SK-N-SH (cell line): ENCODE measurements at regions not wholly inside any gene's neighbourhood (a gene's known extent, or its start where the extent isn't known, plus 50 kb on each side); places are given as distances from the start of the nearest gene placed in this dataset.

Experiments
- CTCF ChIA-PET: fragments of 300-600, 350-600 bp; formaldehyde crosslinking; extraction: SDS; loops from one replicate; lab custom pipeline; 2021; lab: Yijun Ruan, JAX
- POLR2A ChIA-PET: fragments of 350-600 bp; sonication (Branson Sonifier 250); formaldehyde crosslinking; extraction: SDS; loops from one replicate; lab custom pipeline; 2020; ENCODE audit warnings: antibody characterized with exemption, inconsistent platforms; lab: Yijun Ruan, JAX
- DNase-seq: peaks from one replicate; pipeline ENCODE4 v3.0.0; 2012
- H2AFZ ChIP-seq: fragments of 200-600 bp; sonication (generic); 2 replicates; pipeline ENCODE4 v1.8.1; 2016; ENCODE audit warnings: antibody characterized with exemption, mild to moderate bottlenecking, low read depth
- H3F3A ChIP-seq: fragments of 200-600 bp; sonication (generic); replicated peaks from 2 replicates; pipeline ENCODE3; 2016; ENCODE audit warnings: antibody characterized with exemption, mild to moderate bottlenecking; ENCODE audit not compliant: insufficient read depth
- H3K27ac ChIP-seq, 2 experiments: fragments of 200-500 bp in 1 of 2; fragments of 200-600 bp in 1 of 2; sonication (Bioruptor generic) in 1 of 2; sonication (generic), shearing (Covaris generic) in 1 of 2; 2 replicates each; pipeline versions ENCODE4 v1.5.1 to v1.6.1; 2014 to 2016; ENCODE audit warnings: low read depth in 2 of 2, inconsistent platforms in 1 of 2, low read length in 1 of 2, mild to moderate bottlenecking in 1 of 2, mixed read lengths in 1 of 2
- H3K27me3 ChIP-seq: fragments of 200-600 bp; sonication (generic), shearing (Covaris generic); 2 replicates; pipeline ENCODE4 v1.6.1; 2016; ENCODE audit warnings: mixed run types; ENCODE audit not compliant: insufficient read depth
- H3K36me3 ChIP-seq, 2 experiments: fragments of 200-500 bp in 1 of 2; fragments of 200-600 bp in 1 of 2; sonication (Bioruptor generic) in 1 of 2; sonication (generic) in 1 of 2; replicated peaks in 1 of 2; 2 replicates each; pipeline versions ENCODE3 to v1.5.1; 2014 to 2016; ENCODE audit warnings: low read length in 1 of 2, mild to moderate bottlenecking in 1 of 2; ENCODE audit not compliant: insufficient read depth in 2 of 2, control insufficient read depth in 1 of 2
- H3K4me1 ChIP-seq, 2 experiments: fragments of 200-500 bp in 1 of 2; fragments of 200-600 bp in 1 of 2; sonication (Bioruptor generic) in 1 of 2; sonication (generic), shearing (Covaris generic) in 1 of 2; 2 replicates each; pipeline versions ENCODE4 v1.5.1 to v1.6.1; 2014 to 2016; ENCODE audit warnings: low read depth in 1 of 2, low read length in 1 of 2, mixed run types in 1 of 2; ENCODE audit not compliant: insufficient read depth in 2 of 2, control insufficient read depth in 1 of 2
- H3K4me2 ChIP-seq: fragments of 200-600 bp; sonication (generic), shearing (Covaris generic); 2 replicates; pipeline ENCODE4 v1.6.1; 2017; ENCODE audit warnings: mixed run types
- H3K4me3 ChIP-seq, 2 experiments: fragments of 200-500 bp in 1 of 2; fragments of 200-600 bp in 1 of 2; sonication (Bioruptor generic) in 1 of 2; sonication (generic), shearing (Covaris generic) in 1 of 2; 2 replicates each; pipeline versions ENCODE4 v1.5.1 to v1.8.1; 2014 to 2016; ENCODE audit warnings: low read depth in 2 of 2, inconsistent platforms in 1 of 2, low read length in 1 of 2, mild to moderate bottlenecking in 1 of 2, mixed read lengths in 1 of 2, moderate library complexity in 1 of 2
- H3K79me2 ChIP-seq: fragments of 200-600 bp; sonication (generic); 2 replicates; pipeline ENCODE4 v1.8.1; 2017; ENCODE audit warnings: mild to moderate bottlenecking; ENCODE audit not compliant: insufficient read depth
- H3K9ac ChIP-seq: fragments of 200-600 bp; sonication (generic); 2 replicates; pipeline ENCODE4 v1.6.1; 2017; ENCODE audit warnings: mixed run types
- H3K9me2 ChIP-seq: fragments of 200-600 bp; sonication (generic); 2 replicates; pipeline ENCODE4 v1.6.1; 2017; ENCODE audit warnings: mixed run types
- H3K9me3 ChIP-seq: fragments of 200-600 bp; sonication (generic); 2 replicates; pipeline ENCODE4 v1.6.1; 2017; ENCODE audit warnings: mixed run types, mild to moderate bottlenecking, moderate library complexity
- H4K20me1 ChIP-seq: fragments of 200-600 bp; sonication (generic); 2 replicates; pipeline ENCODE4 v1.6.1; 2017; ENCODE audit warnings: mild to moderate bottlenecking, mixed run types; ENCODE audit not compliant: insufficient read depth
- CHD2 ChIP-seq: fragments of 150-350 bp; IDR thresholded peaks from 2 replicates; pipeline ENCODE4 v1.6.1; 2018; ENCODE audit warnings: low read length; ENCODE audit not compliant: partially characterized antibody
- ELF1 ChIP-seq: IDR thresholded peaks from 2 replicates; pipeline ENCODE4 v1.4.0; 2012
- EP300 ChIP-seq, 2 experiments: IDR thresholded peaks; 2 replicates each; pipeline versions ENCODE4 v1.4.0 to v1.6.1; 2012; ENCODE audit warnings: borderline replicate concordance in 1 of 2, low read depth in 1 of 2, low read length in 1 of 2
- EZH2phosphoT487 ChIP-seq: fragments of 200-600 bp; sonication (generic); IDR thresholded peaks from 2 replicates; pipeline ENCODE4 v1.6.1; 2017; ENCODE audit warnings: low read depth, mixed run types, mild to moderate bottlenecking, antibody characterized with exemption, moderate library complexity, borderline replicate concordance
- GABPA ChIP-seq: IDR thresholded peaks from 2 replicates; pipeline ENCODE4 v1.4.0; 2012; ENCODE audit warnings: low read depth, mild to moderate bottlenecking
- GATA2 ChIP-seq: sonication (generic); formaldehyde crosslinking; IDR thresholded peaks from 2 replicates; pipeline ENCODE4 v1.5.0; 2020; ENCODE audit warnings: mild to moderate bottlenecking, missing genetic modification reagents
- IRF3 ChIP-seq: fragments of 150-350 bp; IDR thresholded peaks from 2 replicates; pipeline ENCODE4 v1.6.1; 2016; ENCODE audit warnings: mild to moderate bottlenecking, low read depth, low read length
- JUND ChIP-seq: IDR thresholded peaks from 2 replicates; pipeline ENCODE4 v1.4.0; 2012
- MAX ChIP-seq: IDR thresholded peaks from 2 replicates; pipeline ENCODE4 v1.4.0; 2012; ENCODE audit warnings: low read depth
- NFIC ChIP-seq: IDR thresholded peaks from 2 replicates; pipeline ENCODE4 v1.4.0; 2012; ENCODE audit warnings: borderline replicate concordance
- NRF1 ChIP-seq: IDR thresholded peaks from 2 replicates; pipeline ENCODE4 v1.6.1; 2012; ENCODE audit warnings: low read depth, mild to moderate bottlenecking, low read length
- PBX3 ChIP-seq: IDR thresholded peaks from 2 replicates; pipeline ENCODE4; 2012
- POLR2AphosphoS5 ChIP-seq: IDR thresholded peaks from 2 replicates; pipeline ENCODE4 v1.6.1; 2012; ENCODE audit warnings: low read depth, low read length
- RCOR1 ChIP-seq: fragments of 150-350 bp; IDR thresholded peaks from 2 replicates; pipeline ENCODE4 v1.6.1; 2017; ENCODE audit warnings: antibody characterized with exemption, low read length
- REST ChIP-seq: IDR thresholded peaks from 2 replicates; pipeline ENCODE4 v1.6.1; 2012; ENCODE audit warnings: mild to moderate bottlenecking, low read depth, low read length, moderate library complexity
- RXRA ChIP-seq: IDR thresholded peaks from 2 replicates; pipeline ENCODE4 v1.4.0; 2012; ENCODE audit warnings: low read depth, mild to moderate bottlenecking, borderline replicate concordance
- SMC3 ChIP-seq: IDR thresholded peaks from 2 replicates; pipeline ENCODE4 v1.6.1; 2012; ENCODE audit warnings: low read depth, low read length, improper control_type of control experiment
- TEAD4 ChIP-seq: IDR thresholded peaks from 2 replicates; pipeline ENCODE4 v1.4.0; 2012; ENCODE audit warnings: mild to moderate bottlenecking, borderline replicate concordance; ENCODE audit not compliant: insufficient read depth
- YY1 ChIP-seq: IDR thresholded peaks from 2 replicates; pipeline ENCODE4 v1.4.0; 2012; ENCODE audit warnings: low read depth, mild to moderate bottlenecking
- WGBS: methylation state at CpG from one replicate; pipeline ENCODE4 v1.1.6; 2017; ENCODE audit warnings: low lambda C conversion rate; 5-methylcytosine and 5-hydroxymethylcytosine counted together

DNA sequence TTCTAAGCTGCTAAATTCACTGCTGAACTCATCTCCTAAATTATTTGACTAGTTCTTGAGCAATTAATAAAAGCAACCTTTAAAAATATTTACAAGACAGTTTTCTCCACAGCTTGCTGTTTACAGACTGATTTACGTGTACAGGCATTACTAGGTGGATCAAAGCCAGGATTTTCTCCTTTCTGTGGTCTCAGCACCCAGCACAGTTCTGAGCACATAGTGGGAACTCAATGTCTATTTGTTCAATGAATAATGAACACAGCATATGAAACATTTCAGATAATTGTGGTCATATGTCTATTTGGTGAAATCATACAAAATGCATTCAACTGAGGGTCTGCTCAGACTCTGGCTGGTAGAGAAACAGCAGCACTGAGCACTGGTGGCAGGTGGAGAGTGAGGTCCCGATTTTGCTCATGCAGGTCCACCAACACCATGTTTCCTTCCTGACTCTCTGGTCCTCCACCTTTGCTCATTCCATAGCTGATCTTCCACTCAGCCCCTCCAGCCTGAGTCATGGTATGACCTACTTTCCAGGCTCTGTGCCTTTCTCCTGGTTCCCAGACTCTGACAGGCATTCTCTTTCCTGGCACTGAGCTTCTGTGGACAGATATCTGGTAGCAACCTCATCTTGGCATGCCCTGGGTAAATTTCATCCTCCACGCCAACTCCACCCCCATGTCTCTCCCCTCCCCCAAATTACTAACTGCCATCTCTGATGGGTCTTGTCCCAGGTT is 311.3 kb downstream of the TGFB2 start:
- DNase-seq: no peak
- H3K4me3 ChIP-seq: no peak overlapping the region

More for the DNA sequence above, 311.3 kb downstream of the TGFB2 start:
- Histone ChIP-seq H3K36me3 (no peaks in the 10 kb centered on the region), H3K27me3 (no peaks in the 10 kb centered on the region), H3K4me1 (peaks cover 20 to 40% of the 10 kb centered on the region in 2 experiments), H3K9ac (no peak overlapping the region), H3K4me2 (no peak overlapping the region), H4K20me1 (no peaks in the 10 kb centered on the region), H3F3A (peaks cover 36% of the 10 kb centered on the region), H3K9me3 (no peaks in the 10 kb centered on the region), H3K79me2 (no peaks in the 10 kb centered on the region), H2AFZ (no peak overlapping the region), H3K9me2 (no peaks in the 10 kb centered on the region), H3K27ac (no peak overlapping the region)
- 94% methylated on average over 3 of the region's 3 CpGs for WGBS
- ChIA-PET CTCF (no interaction called here), POLR2A (no interaction called here)
- TF ChIP-seq PBX3: no peak
- TF ChIP-seq GATA2 (CRISPR knock-in tag): no peak
- TF ChIP-seq CHD2: no peak
- TF ChIP-seq REST: no peak
- TF ChIP-seq POLR2AphosphoS5: no peak
- TF ChIP-seq YY1: no peak
- no peak for TF ChIP-seq GABPA
- no peak for TF ChIP-seq NRF1
- no peak for TF ChIP-seq EZH2phosphoT487
- TF ChIP-seq RCOR1: no peak
- no peak for TF ChIP-seq NFIC
- TF ChIP-seq SMC3: no peak
- TF ChIP-seq JUND: no peak
- no peak for TF ChIP-seq TEAD4
- TF ChIP-seq IRF3: no peak
- TF ChIP-seq EP300 (IDR thresholded peaks at IDR 0.05; ENCODE audit: borderline replicate concordance in 1 of 2, low read depth in 1 of 2, low read length in 1 of 2): no peak
- no peak for TF ChIP-seq RXRA
- TF ChIP-seq ELF1: no peak
- no peak for TF ChIP-seq MAX
